ENCODE measurements at regions not wholly inside any gene's neighbourhood (a gene's known extent, or its start where the extent isn't known, plus 50 kb on each side); places are given as distances from the start of the nearest gene placed in this dataset.

DNA sequence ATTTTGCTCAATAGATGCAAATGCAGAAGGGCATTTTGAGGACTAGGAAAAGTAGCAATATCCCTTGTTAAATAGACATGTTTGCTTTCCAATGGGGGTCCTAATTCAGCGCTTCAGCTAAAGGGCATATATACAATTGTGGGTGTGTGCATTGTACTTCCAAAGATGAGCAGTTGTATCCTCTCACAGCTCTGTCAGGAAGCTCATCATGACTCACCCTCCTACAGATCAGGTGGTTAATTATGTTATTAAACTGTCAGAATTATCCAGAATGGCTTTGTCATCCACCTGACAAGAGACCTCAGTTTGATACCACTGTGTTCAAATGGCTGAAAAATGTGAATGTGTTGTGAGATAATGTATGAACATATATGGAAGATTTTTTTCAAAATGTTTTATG is 252.2 kb upstream of the MTNR1B start:
- Histone ChIP-seq H3K27me3 (no peaks in the 10 kb centered on the region), H3K4me3 (no peak overlapping the region), H3K36me3 (no peaks in the 10 kb centered on the region), H3K27ac (no peak overlapping the region), H3K4me1 (peaks cover 0 to 8% (median 4%) of the 10 kb centered on the region in 4 donors), H3K9me3 (peaks cover 0 to 4% (median 0%) of the 10 kb centered on the region in 4 donors)
- TF ChIP-seq POLR2AphosphoS5 (IDR thresholded peaks at IDR 0.05): no peak
- no peak for TF ChIP-seq POLR2A (IDR thresholded peaks at IDR 0.05)
- TF ChIP-seq, protein P1, sequence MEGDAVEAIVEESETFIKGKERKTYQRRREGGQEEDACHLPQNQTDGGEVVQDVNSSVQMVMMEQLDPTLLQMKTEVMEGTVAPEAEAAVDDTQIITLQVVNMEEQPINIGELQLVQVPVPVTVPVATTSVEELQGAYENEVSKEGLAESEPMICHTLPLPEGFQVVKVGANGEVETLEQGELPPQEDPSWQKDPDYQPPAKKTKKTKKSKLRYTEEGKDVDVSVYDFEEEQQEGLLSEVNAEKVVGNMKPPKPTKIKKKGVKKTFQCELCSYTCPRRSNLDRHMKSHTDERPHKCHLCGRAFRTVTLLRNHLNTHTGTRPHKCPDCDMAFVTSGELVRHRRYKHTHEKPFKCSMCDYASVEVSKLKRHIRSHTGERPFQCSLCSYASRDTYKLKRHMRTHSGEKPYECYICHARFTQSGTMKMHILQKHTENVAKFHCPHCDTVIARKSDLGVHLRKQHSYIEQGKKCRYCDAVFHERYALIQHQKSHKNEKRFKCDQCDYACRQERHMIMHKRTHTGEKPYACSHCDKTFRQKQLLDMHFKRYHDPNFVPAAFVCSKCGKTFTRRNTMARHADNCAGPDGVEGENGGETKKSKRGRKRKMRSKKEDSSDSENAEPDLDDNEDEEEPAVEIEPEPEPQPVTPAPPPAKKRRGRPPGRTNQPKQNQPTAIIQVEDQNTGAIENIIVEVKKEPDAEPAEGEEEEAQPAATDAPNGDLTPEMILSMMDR (IDR thresholded peaks at IDR 0.05): no peak
- TF ChIP-seq EP300 (IDR thresholded peaks at IDR 0.05): no peak
- no peak for DNase-seq
- WGBS, 5 donors: 81 to 96% (median 93%) methylated on average over 1 of the region's 1 CpG
- intact Hi-C loops (cut with DNase I; ENCODE audit: low total_unique reads): no loop called here

- Histone ChIP-seq H3K27ac (no peak overlapping the region), H3K4me1 (no peaks in the 10 kb centered on the region), H3K9me3 (peaks cover 0 to 18% (median 3%) of the 10 kb centered on the region in 4 donors), H3K4me3 (no peak overlapping the region), H3K36me3 (no peaks in the 10 kb centered on the region), H3K27me3 (no peaks in the 10 kb centered on the region)
- intact Hi-C loops (cut with DNase I; ENCODE audit: low total_unique reads): no loop called here
- no peak for DNase-seq
- TF ChIP-seq, protein P1 (IDR thresholded peaks at IDR 0.05): no peak
- TF ChIP-seq POLR2A (IDR thresholded peaks at IDR 0.05) (no peak), EP300 (IDR thresholded peaks at IDR 0.05) (no peak), POLR2AphosphoS5 (IDR thresholded peaks at IDR 0.05) (no peak)
- WGBS, 5 donors: 71 to 84% (median 76%) methylated on average over 3 of the region's 3 CpGs
Observed at GRCh38 chr11:92720385-92720784, 249.1 kb upstream of the MTNR1B start.

DNA sequence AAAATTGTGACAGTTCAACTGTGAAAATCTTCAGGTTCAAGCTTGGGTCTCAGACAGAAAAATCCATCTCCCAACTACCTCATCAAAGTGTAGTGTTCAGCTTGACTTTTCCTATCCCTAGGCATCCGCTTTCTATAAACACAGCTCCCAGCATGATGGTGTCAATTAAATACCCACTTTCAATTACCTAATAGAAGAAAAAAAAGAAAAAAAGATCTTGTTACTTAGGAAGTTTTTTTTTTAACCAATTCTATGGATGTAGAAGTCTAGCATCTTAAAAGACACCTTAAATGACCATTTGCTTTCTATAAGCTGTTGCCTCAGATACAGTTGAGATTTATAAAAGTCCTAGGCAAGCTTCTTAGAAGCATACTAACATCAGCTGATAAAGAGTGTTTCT is 244.1 kb upstream of the MTNR1B start:
- peaks cover 0 to 18% (median 3%) of the 10 kb centered on the region in 4 donors for H3K9me3 ChIP-seq
- 86 to 97% (median 92%) methylated on average over 1 of the region's 1 CpG for WGBS, 5 donors
- no peak overlapping the region for H3K4me3 ChIP-seq
- H3K27me3 ChIP-seq: no peaks in the 10 kb centered on the region
- no peaks in the 10 kb centered on the region for H3K4me1 ChIP-seq
- DNase-seq: no peak
- TF ChIP-seq, protein P1 (IDR thresholded peaks at IDR 0.05): no peak
- no peak for TF ChIP-seq POLR2AphosphoS5 (IDR thresholded peaks at IDR 0.05)
- no peak for TF ChIP-seq POLR2A (IDR thresholded peaks at IDR 0.05)
- no peak for TF ChIP-seq EP300 (IDR thresholded peaks at IDR 0.05)
- H3K27ac ChIP-seq: no peak overlapping the region
- H3K36me3 ChIP-seq: no peaks in the 10 kb centered on the region
- intact Hi-C loops (cut with DNase I; ENCODE audit: low total_unique reads): no loop called here

GRCh38 chr11:92727123-92727522 is 242.3 kb upstream of the MTNR1B start:
- H3K4me3 ChIP-seq: no peak overlapping the region
- H3K4me1 ChIP-seq: no peaks in the 10 kb centered on the region
- H3K27ac ChIP-seq: no peak overlapping the region
- H3K9me3 ChIP-seq: peaks cover 0 to 15% (median 3%) of the 10 kb centered on the region in 4 donors
- intact Hi-C loops (cut with DNase I; ENCODE audit: low total_unique reads): no loop called here
- no peaks in the 10 kb centered on the region for H3K36me3 ChIP-seq
- no peaks in the 10 kb centered on the region for H3K27me3 ChIP-seq
- DNase-seq: no peak
- TF ChIP-seq EP300 (IDR thresholded peaks at IDR 0.05) (no peak), POLR2AphosphoS5 (IDR thresholded peaks at IDR 0.05) (no peak), POLR2A (IDR thresholded peaks at IDR 0.05) (no peak)
- TF ChIP-seq, protein P1 (IDR thresholded peaks at IDR 0.05): no peak
- WGBS, 5 donors: 58 to 79% (median 75%) methylated on average over 2 of the region's 2 CpGs

Measured in stomach (tissue), 8 donors.